Neural progenitor cell (in vitro differentiated cells): ENCODE measurements at regions not wholly inside any gene's neighbourhood (a gene's known extent, or its start where the extent isn't known, plus 50 kb on each side); places are given as distances from the start of the nearest gene placed in this dataset.
A peak's percentile ranks its signal among the peaks of the same experiment; 100 is the strongest.

ENCODE experiments used
- DNase-seq: peaks from one replicate; pipeline ENCODE4 v3.0.0-alpha.2; 2016; ENCODE audit warnings: low spot score
- H2AFZ ChIP-seq: fragments of 200-600 bp; sonication (generic); replicated peaks from 2 replicates; pipeline ENCODE4 v1.6.1; 2016; ENCODE audit warnings: antibody characterized with exemption
- H3F3A ChIP-seq: fragments of 200-600 bp; sonication (generic); 2 replicates; pipeline ENCODE4 v1.6.1; 2016; ENCODE audit warnings: antibody characterized with exemption, low read depth
- H3K27ac ChIP-seq: fragments of 200-600 bp; sonication (generic); 2 replicates; pipeline ENCODE4 v1.5.1; 2016; ENCODE audit warnings: mild to moderate bottlenecking
- H3K27me3 ChIP-seq: fragments of 200-600 bp; sonication (generic); 2 replicates; pipeline ENCODE4 v1.6.1; 2016; ENCODE audit warnings: mild to moderate bottlenecking, moderate library complexity
- H3K36me3 ChIP-seq: fragments of 200-600 bp; sonication (generic); 2 replicates; pipeline ENCODE4 v1.5.1; 2016
- H3K4me1 ChIP-seq: fragments of 200-600 bp; sonication (generic); 2 replicates; pipeline ENCODE4 v1.6.1; 2016; ENCODE audit warnings: mixed run types
- H3K4me2 ChIP-seq: fragments of 200-600 bp; sonication (generic); 2 replicates; pipeline ENCODE4 v1.6.1; 2016
- H3K4me3 ChIP-seq: fragments of 200-600 bp; sonication (generic); 2 replicates; pipeline ENCODE4 v1.5.1; 2016
- H3K79me2 ChIP-seq: fragments of 200-600 bp; sonication (generic); 2 replicates; pipeline ENCODE4 v1.6.1; 2016; ENCODE audit warnings: low read depth
- H3K9ac ChIP-seq: fragments of 200-600 bp; sonication (generic); 2 replicates; pipeline ENCODE4 v1.6.1; 2016
- H3K9me3 ChIP-seq: fragments of 200-600 bp; sonication (generic); 2 replicates; pipeline ENCODE4 v1.5.1; 2016; ENCODE audit warnings: low read depth
- H4K20me1 ChIP-seq: fragments of 200-600 bp; sonication (generic); 2 replicates; pipeline ENCODE4 v1.6.1; 2016; ENCODE audit warnings: low read depth
- H3K27ac Mint-ChIP-seq: 3 replicates; pipeline ENCODE4 v1.8.0; 2021; ENCODE audit warnings: mixed read lengths
- H3K27me3 Mint-ChIP-seq: 2 replicates; pipeline ENCODE4 v1.8.0; 2022; ENCODE audit warnings: low read depth, mild to moderate bottlenecking, inconsistent platforms, moderate library complexity, mixed read lengths; ENCODE audit not compliant: insufficient read depth
- H3K36me3 Mint-ChIP-seq: 3 replicates; pipeline ENCODE4 v1.8.0; 2021; ENCODE audit warnings: mixed read lengths
- H3K4me1 Mint-ChIP-seq: 3 replicates; pipeline ENCODE4 v1.8.0; 2021; ENCODE audit warnings: mixed read lengths
- H3K4me3 Mint-ChIP-seq: 3 replicates; pipeline ENCODE4 v1.8.0; 2021; ENCODE audit warnings: mild to moderate bottlenecking, moderate library complexity, mixed read lengths
- H3K9me3 Mint-ChIP-seq: 3 replicates; pipeline ENCODE4 v1.8.0; 2020; ENCODE audit warnings: mixed read lengths
- EZH2 ChIP-seq: fragments of 200-600 bp; sonication (generic); IDR thresholded peaks from 2 replicates; pipeline ENCODE4 v1.6.1; 2017; ENCODE audit warnings: antibody characterized with exemption, mild to moderate bottlenecking, moderate library complexity
- EZH2phosphoT487 ChIP-seq: fragments of 200-600 bp; sonication (generic); IDR thresholded peaks from 2 replicates; pipeline ENCODE4 v1.6.1; 2017; ENCODE audit warnings: antibody characterized with exemption
- TF ChIP-seq, protein P1 (sequence below): fragments of 200-600 bp; sonication (generic); IDR thresholded peaks from 2 replicates; pipeline ENCODE4 v1.5.1; 2017; ENCODE audit warnings: antibody characterized with exemption, mild to moderate bottlenecking

DNA sequence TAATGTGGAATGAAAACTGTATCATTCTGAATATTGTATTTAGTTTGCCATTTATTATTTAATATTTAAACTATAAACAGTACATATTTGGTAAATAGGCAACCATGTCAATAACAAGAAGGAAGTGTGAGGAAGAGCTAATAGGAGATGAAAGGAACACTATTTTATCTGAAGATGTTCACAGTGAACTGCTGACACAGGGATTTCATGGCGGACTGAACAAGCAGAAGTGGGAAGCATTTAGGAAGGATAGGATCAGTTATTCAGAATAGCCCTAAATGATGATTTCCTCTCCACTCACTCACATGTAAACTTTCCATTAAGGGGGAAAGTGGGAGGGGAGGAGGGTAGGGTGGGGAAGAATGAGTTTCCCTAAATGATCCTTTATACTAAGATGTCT is 682.4 kb downstream of the TOX3 start:
- no peak overlapping the region for H3K4me3 Mint-ChIP-seq
- Histone ChIP-seq H3K4me3 (no peak overlapping the region), H3K27ac (no peak overlapping the region), H3K9me3 (no peaks in the 10 kb centered on the region), H4K20me1 (no peaks in the 10 kb centered on the region), H3K4me1 (peaks cover 28% of the 10 kb centered on the region), H3K36me3 (no peaks in the 10 kb centered on the region), H3F3A (no peaks in the 10 kb centered on the region), H3K4me2 (peak overlapping the region; percentile 35), H3K27me3 (no peaks in the 10 kb centered on the region), H3K9ac (no peak overlapping the region), H2AFZ (no peak overlapping the region), H3K79me2 (no peaks in the 10 kb centered on the region)
- H3K27me3 Mint-ChIP-seq, result peaks cover 8% of the 10 kb centered on the region
- H3K27ac Mint-ChIP-seq, result no peak overlapping the region
- peaks cover 15% of the 10 kb centered on the region for H3K4me1 Mint-ChIP-seq
- H3K36me3 Mint-ChIP-seq, result no peaks in the 10 kb centered on the region
- H3K9me3 Mint-ChIP-seq, result peaks cover 2% of the 10 kb centered on the region
- no peak for DNase-seq
- TF ChIP-seq, protein P1, sequence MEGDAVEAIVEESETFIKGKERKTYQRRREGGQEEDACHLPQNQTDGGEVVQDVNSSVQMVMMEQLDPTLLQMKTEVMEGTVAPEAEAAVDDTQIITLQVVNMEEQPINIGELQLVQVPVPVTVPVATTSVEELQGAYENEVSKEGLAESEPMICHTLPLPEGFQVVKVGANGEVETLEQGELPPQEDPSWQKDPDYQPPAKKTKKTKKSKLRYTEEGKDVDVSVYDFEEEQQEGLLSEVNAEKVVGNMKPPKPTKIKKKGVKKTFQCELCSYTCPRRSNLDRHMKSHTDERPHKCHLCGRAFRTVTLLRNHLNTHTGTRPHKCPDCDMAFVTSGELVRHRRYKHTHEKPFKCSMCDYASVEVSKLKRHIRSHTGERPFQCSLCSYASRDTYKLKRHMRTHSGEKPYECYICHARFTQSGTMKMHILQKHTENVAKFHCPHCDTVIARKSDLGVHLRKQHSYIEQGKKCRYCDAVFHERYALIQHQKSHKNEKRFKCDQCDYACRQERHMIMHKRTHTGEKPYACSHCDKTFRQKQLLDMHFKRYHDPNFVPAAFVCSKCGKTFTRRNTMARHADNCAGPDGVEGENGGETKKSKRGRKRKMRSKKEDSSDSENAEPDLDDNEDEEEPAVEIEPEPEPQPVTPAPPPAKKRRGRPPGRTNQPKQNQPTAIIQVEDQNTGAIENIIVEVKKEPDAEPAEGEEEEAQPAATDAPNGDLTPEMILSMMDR, result no peak
- TF ChIP-seq EZH2 (no peak), EZH2phosphoT487 (no peak)

DNA sequence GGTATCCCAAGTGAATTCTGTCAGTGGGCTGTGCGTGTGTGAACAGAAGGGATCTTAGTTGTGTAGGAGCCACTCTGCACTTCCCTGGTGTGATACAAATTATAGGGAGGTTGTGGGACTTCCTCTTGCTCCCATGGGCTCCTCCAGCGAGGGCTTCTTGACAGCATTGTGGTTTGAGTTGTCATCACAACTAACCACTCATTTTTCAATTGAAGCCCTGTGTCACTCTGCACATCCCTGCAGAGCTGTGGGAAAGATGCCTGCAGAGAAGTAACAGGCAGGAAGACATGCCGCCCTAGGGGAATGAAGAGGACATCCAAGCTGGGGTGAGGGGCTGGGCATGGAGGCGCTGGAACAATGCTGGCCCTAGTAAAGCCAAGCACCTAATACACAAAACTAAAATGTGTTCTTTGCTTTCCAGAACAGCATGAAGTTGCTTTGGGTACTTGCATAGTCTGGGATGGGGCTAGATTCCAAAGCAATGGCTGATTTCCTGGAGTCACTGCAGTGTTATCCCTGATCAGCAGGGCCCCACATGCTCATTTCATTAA is 692.5 kb downstream of the TOX3 start:
- Histone ChIP-seq H3K4me1 (peaks cover 44% of the 10 kb centered on the region), H3K36me3 (no peaks in the 10 kb centered on the region), H3K79me2 (no peaks in the 10 kb centered on the region), H3K27ac (no peak overlapping the region), H3K27me3 (no peaks in the 10 kb centered on the region), H3K4me3 (no peak overlapping the region), H3K9ac (no peak overlapping the region), H4K20me1 (no peaks in the 10 kb centered on the region), H2AFZ (no peak overlapping the region), H3K9me3 (no peaks in the 10 kb centered on the region), H3F3A (peaks cover 11% of the 10 kb centered on the region), H3K4me2 (no peak overlapping the region)
- peaks cover 19% of the 10 kb centered on the region for H3K4me1 Mint-ChIP-seq
- TF ChIP-seq, protein P1, result no peak
- TF ChIP-seq EZH2 (no peak), EZH2phosphoT487 (no peak)
- no peak overlapping the region for H3K4me3 Mint-ChIP-seq
- H3K36me3 Mint-ChIP-seq, result no peaks in the 10 kb centered on the region
- H3K27me3 Mint-ChIP-seq, result peaks cover 12% of the 10 kb centered on the region
- peaks cover 29% of the 10 kb centered on the region for H3K9me3 Mint-ChIP-seq
- no peak for DNase-seq
- no peak overlapping the region for H3K27ac Mint-ChIP-seq

DNA sequence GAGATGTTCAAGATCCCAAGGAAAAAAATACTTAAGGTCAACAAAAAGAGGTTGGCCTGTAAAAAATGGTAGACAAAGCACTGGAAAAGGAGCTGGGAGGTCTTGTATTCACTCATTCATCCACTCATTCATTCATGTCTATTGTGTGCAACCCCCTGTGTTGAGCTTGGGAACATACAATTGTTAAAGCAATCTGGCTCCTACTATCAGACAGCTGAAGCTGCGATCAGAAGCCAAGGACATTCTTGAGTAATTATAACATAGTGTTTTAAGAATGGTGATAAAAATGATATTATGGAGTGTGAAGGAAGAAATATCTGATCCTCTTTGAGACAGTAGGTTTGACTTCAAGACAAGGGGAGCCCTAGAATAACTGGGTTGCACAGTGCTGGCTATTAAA is 693.4 kb downstream of the TOX3 start:
- Histone ChIP-seq H3F3A (peaks cover 16% of the 10 kb centered on the region), H3K4me3 (no peak overlapping the region), H3K79me2 (no peaks in the 10 kb centered on the region), H3K27me3 (no peaks in the 10 kb centered on the region), H3K4me1 (peaks cover 53% of the 10 kb centered on the region), H3K4me2 (peak overlapping the region; percentile 46), H4K20me1 (no peaks in the 10 kb centered on the region), H3K9me3 (no peaks in the 10 kb centered on the region), H3K36me3 (no peaks in the 10 kb centered on the region), H3K9ac (no peak overlapping the region), H2AFZ (no peak overlapping the region), H3K27ac (no peak overlapping the region)
- DNase-seq, result peak; percentile 35
- Mint-ChIP-seq H3K9me3 (peaks cover 29% of the 10 kb centered on the region), H3K27me3 (peaks cover 10% of the 10 kb centered on the region), H3K4me3 (no peak overlapping the region), H3K27ac (no peak overlapping the region), H3K4me1 (peaks cover 26% of the 10 kb centered on the region), H3K36me3 (no peaks in the 10 kb centered on the region)
- TF ChIP-seq, protein P1, result no peak
- TF ChIP-seq EZH2 (no peak), EZH2phosphoT487 (no peak)
